H1 (cell line): ENCODE measurements at regions not wholly inside any gene's neighbourhood (a gene's known extent, or its start where the extent isn't known, plus 50 kb on each side); places are given as distances from the start of the nearest gene placed in this dataset.

Experiments
- CTCF ChIA-PET: fragments of 300-600 bp; sonication (Branson Sonifier 250); formaldehyde crosslinking; loops from one replicate; lab custom pipeline; 2021; ENCODE audit not compliant: partially characterized antibody; lab: Charles Lee
- POLR2A ChIA-PET: fragments of 300-600 bp; sonication (Branson Sonifier 250); formaldehyde crosslinking; loops from one replicate; lab custom pipeline; 2021; ENCODE audit warnings: inconsistent platforms; ENCODE audit not compliant: partially characterized antibody; lab: Charles Lee
- DNase-seq, 2 experiments: peaks; one replicate each; pipeline versions ENCODE4 v3.0.0 to v3.0.0-alpha.2; 2010 to 2022; ENCODE audit warnings: low spot score in 2 of 2, low read depth in 1 of 2, mixed read lengths in 1 of 2
- FAIRE-seq: peaks from 2 replicates; lab custom pipeline; 2011; peaks lifted over from hg19 to GRCh38; lab: Jason Lieb, UNC
- H2AFZ ChIP-seq: 2 replicates; pipeline ENCODE4 v1.8.1; 2012; ENCODE audit warnings: low read length, inconsistent platforms
- H2AK5ac ChIP-seq: 2 replicates; pipeline ENCODE4 v1.6.1; 2013; ENCODE audit warnings: low read depth, low read length
- H2BK120ac ChIP-seq: replicated peaks from 2 replicates; pipeline ENCODE3; 2013; ENCODE audit warnings: low read depth, low read length, inconsistent platforms
- H2BK12ac ChIP-seq: 2 replicates; pipeline ENCODE4 v1.6.1; 2013; ENCODE audit warnings: low read depth, low read length
- H2BK15ac ChIP-seq: 2 replicates; pipeline ENCODE4 v1.6.1; 2013; ENCODE audit warnings: low read length
- H2BK20ac ChIP-seq: 2 replicates; pipeline ENCODE4 v1.6.1; 2013; ENCODE audit warnings: low read length
- H2BK5ac ChIP-seq: 2 replicates; pipeline ENCODE4 v1.6.1; 2013; ENCODE audit warnings: low read depth, low read length
- H3K14ac ChIP-seq: 2 replicates; pipeline ENCODE4 v1.6.1; 2013; ENCODE audit warnings: inconsistent platforms; ENCODE audit not compliant: insufficient read length
- H3K18ac ChIP-seq: 2 replicates; pipeline ENCODE4 v1.6.1; 2013; ENCODE audit warnings: low read length; ENCODE audit errors: extremely low read depth
- H3K23ac ChIP-seq: 2 replicates; pipeline ENCODE4 v1.6.1; 2013; ENCODE audit warnings: inconsistent platforms; ENCODE audit not compliant: insufficient read length
- H3K23me2 ChIP-seq: 2 replicates; pipeline ENCODE4 v1.6.1; 2013; ENCODE audit warnings: low read depth, low read length
- H3K27ac ChIP-seq: 2 replicates; pipeline ENCODE4 v1.6.1; 2011; ENCODE audit warnings: low read depth, low read length, inconsistent platforms
- H3K27me3 ChIP-seq, 4 experiments: replicated peaks in 1 of 4; 1 replicate in 1 of 4; 2 replicates in 3 of 4; pipeline versions ENCODE4 v1.6.1 to v1.8.1; 2011 to 2013; ENCODE audit warnings: low read length in 3 of 4, mild to moderate bottlenecking in 3 of 4, inconsistent platforms in 2 of 4, mixed read lengths in 2 of 4, moderate library complexity in 1 of 4; ENCODE audit not compliant: control insufficient read depth in 3 of 4, insufficient read depth in 3 of 4; ENCODE audit errors: extremely low read depth in 1 of 4
- H3K36me3 ChIP-seq, 4 experiments: 2 replicates each; pipeline versions ENCODE4 v1.6.1 to v1.8.1; 2011 to 2013; ENCODE audit warnings: mild to moderate bottlenecking in 4 of 4, low read length in 3 of 4, moderate library complexity in 2 of 4, control low read depth in 1 of 4, inconsistent platforms in 1 of 4; ENCODE audit not compliant: insufficient read depth in 4 of 4, control insufficient read depth in 2 of 4
- H3K4ac ChIP-seq: replicated peaks from 2 replicates; pipeline ENCODE3; 2013; ENCODE audit warnings: low read length, low read depth, mixed read lengths, inconsistent platforms; ENCODE audit not compliant: insufficient read length
- H3K4me1 ChIP-seq, 4 experiments: replicated peaks in 1 of 4; 1 replicate in 1 of 4; 2 replicates in 3 of 4; pipeline versions ENCODE4 v1.6.1 to v1.8.1; 2011 to 2013; ENCODE audit warnings: low read length in 3 of 4, inconsistent platforms in 2 of 4, mixed read lengths in 1 of 4; ENCODE audit not compliant: insufficient read depth in 4 of 4, control insufficient read depth in 3 of 4
- H3K4me2 ChIP-seq, 2 experiments: 2 replicates each; pipeline versions ENCODE4 v1.6.1 to v1.8.1; 2011 to 2013; ENCODE audit warnings: low read depth in 2 of 2, low read length in 2 of 2, control low read depth in 1 of 2, inconsistent platforms in 1 of 2, mild to moderate bottlenecking in 1 of 2; ENCODE audit not compliant: insufficient read depth in 1 of 2
- H3K4me3 ChIP-seq, 4 experiments: fragments of 200-600, 300-600 bp in 1 of 4; sonication (generic), shearing (Covaris generic), sonication (Bioruptor Twin) in 1 of 4; 2 replicates each; pipeline versions ENCODE4 v1.5.1 to v1.8.1; 2011 to 2016; ENCODE audit warnings: low read length in 4 of 4, low read depth in 3 of 4, control low read depth in 2 of 4, inconsistent platforms in 2 of 4, mild to moderate bottlenecking in 2 of 4, mixed read lengths in 1 of 4, moderate library complexity in 1 of 4; ENCODE audit not compliant: insufficient read depth in 2 of 4; ENCODE audit errors: extremely low read depth in 1 of 4
- H3K56ac ChIP-seq: replicated peaks from 2 replicates; pipeline ENCODE3; 2013; ENCODE audit warnings: low read depth, mild to moderate bottlenecking, mixed read lengths, low read length, inconsistent platforms; ENCODE audit not compliant: insufficient read length
- H3K79me1 ChIP-seq: 2 replicates; pipeline ENCODE4 v1.6.1; 2013; ENCODE audit warnings: low read depth, low read length, control low read depth
- H3K79me2 ChIP-seq, 2 experiments: 2 replicates each; pipeline versions ENCODE4 v1.6.1 to v1.8.1; 2012 to 2013; ENCODE audit warnings: low read length in 2 of 2, mild to moderate bottlenecking in 2 of 2, inconsistent platforms in 1 of 2; ENCODE audit not compliant: insufficient read depth in 2 of 2, control insufficient read depth in 1 of 2
- H3K9ac ChIP-seq, 4 experiments: replicated peaks in 1 of 4; 1 replicate in 1 of 4; 2 replicates in 3 of 4; pipeline versions ENCODE4 v1.6.1 to v1.8.1; 2011 to 2013; ENCODE audit warnings: low read depth in 3 of 4, low read length in 3 of 4, control low read depth in 2 of 4, mild to moderate bottlenecking in 2 of 4, moderate library complexity in 2 of 4, inconsistent platforms in 1 of 4; ENCODE audit errors: extremely low read depth in 1 of 4
- H3K9me3 ChIP-seq, 2 experiments: 2 replicates each; pipeline versions ENCODE4 v1.6.1 to v1.8.1; 2012 to 2013; ENCODE audit warnings: mild to moderate bottlenecking in 2 of 2, moderate library complexity in 2 of 2, control low read depth in 1 of 2, inconsistent platforms in 1 of 2, low read depth in 1 of 2, low read length in 1 of 2, mixed read lengths in 1 of 2; ENCODE audit not compliant: insufficient read depth in 2 of 2
- H4K20me1 ChIP-seq, 2 experiments: replicated peaks in 1 of 2; 2 replicates each; pipeline versions ENCODE3 to v1.8.1; 2011 to 2013; ENCODE audit warnings: inconsistent platforms in 2 of 2, low read length in 2 of 2, mild to moderate bottlenecking in 1 of 2; ENCODE audit not compliant: insufficient read depth in 2 of 2, control insufficient read depth in 1 of 2
- H4K5ac ChIP-seq: 2 replicates; pipeline ENCODE4 v1.6.1; 2013; ENCODE audit warnings: low read length, low read depth, mixed read lengths, inconsistent platforms; ENCODE audit not compliant: insufficient read length
- H4K8ac ChIP-seq: 2 replicates; pipeline ENCODE4 v1.8.0; 2013; ENCODE audit warnings: mild to moderate bottlenecking, moderate library complexity, low read length, inconsistent platforms; ENCODE audit not compliant: insufficient read depth; ENCODE audit errors: extremely low read depth
- H4K91ac ChIP-seq: replicated peaks from 2 replicates; pipeline ENCODE3; 2013; ENCODE audit warnings: low read length, mixed read lengths, inconsistent platforms; ENCODE audit not compliant: insufficient read length
- EP300 ChIP-seq, 2 experiments: IDR thresholded peaks; 1 replicate in 1 of 2; 2 replicates in 1 of 2; pipeline ENCODE4 v1.6.1; 2011 to 2012; ENCODE audit warnings: low read depth in 2 of 2, low read length in 2 of 2, mild to moderate bottlenecking in 2 of 2, borderline replicate concordance in 1 of 2, inconsistent platforms in 1 of 2, moderate library complexity in 1 of 2
- YY1 ChIP-seq: IDR thresholded peaks from 2 replicates; pipeline ENCODE4 v1.6.1; 2011; ENCODE audit warnings: low read depth, mild to moderate bottlenecking, low read length
- WGBS, 2 experiments: shearing (Covaris generic) in 1 of 2; methylation state at CpG; one replicate each; pipeline versions ENCODE4 v1.1.6 to v1.1.7; 2013 to 2015; ENCODE audit warnings: low lambda C conversion rate in 2 of 2, mixed read lengths in 2 of 2, inconsistent platforms in 1 of 2, low coverage in 1 of 2, missing lambda C conversion rate in 1 of 2; ENCODE audit not compliant: insufficient replicate concordance in 2 of 2, insufficient coverage in 1 of 2, insufficient read length in 1 of 2; ENCODE audit errors: extremely low coverage in 1 of 2, missing lambda C conversion rate in 1 of 2; 5-methylcytosine and 5-hydroxymethylcytosine counted together

- Histone ChIP-seq H4K20me1 (no peaks in the 10 kb centered on the region), H2AFZ (no peak overlapping the region), H2BK12ac (no peak overlapping the region), H3K23me2 (no peaks in the 10 kb centered on the region), H2BK15ac (no peak overlapping the region), H3K27ac (no peak overlapping the region), H3K4ac (no peak overlapping the region), H2BK20ac (no peak overlapping the region), H3K79me1 (no peaks in the 10 kb centered on the region), H3K14ac (no peak overlapping the region), H3K4me1 (peaks cover 0 to under 1% (median under 1%) of the 10 kb centered on the region in 4 experiments; a peak in 3 of 7 replicates), H3K23ac (no peak overlapping the region), H4K91ac (no peak overlapping the region), H3K9ac (no peak overlapping the region; a peak in 1 of 7 replicates), H3K79me2 (no peaks in the 10 kb centered on the region), H3K27me3 (no peaks in the 10 kb centered on the region; a peak in 1 of 7 replicates), H2BK120ac (no peak overlapping the region), H4K8ac (no peak overlapping the region), H3K36me3 (no peaks in the 10 kb centered on the region), H2AK5ac (no peak overlapping the region), H3K4me2 (no peak overlapping the region), H2BK5ac (no peak overlapping the region), H3K9me3 (no peaks in the 10 kb centered on the region), H3K18ac (no peak overlapping the region), H3K4me3 (no peak overlapping the region), H4K5ac (no peak overlapping the region), H3K56ac (no peak overlapping the region)
- no peak for DNase-seq
- FAIRE-seq, result no peak
- 91% methylated on average over 4 of the region's 4 CpGs; no CpG with 5 or more reads in 1 of the 2 experiments for WGBS, 2 experiments
- TF ChIP-seq YY1 (no peak), EP300 (IDR thresholded peaks at IDR 0.05; ENCODE audit: borderline replicate concordance in 1 of 2, low read depth in 2 of 2, low read length in 2 of 2) (no peak)
- ChIA-PET CTCF (interaction anchor here (1.0 to 1.3 kb wide), 4 partner anchors 106 to 491 kb away, joined by 3 read pairs; no protein-coding TSS in a partner anchor), POLR2A (no interaction called here)
Measured at GRCh38 chr5:158278216-158278925, 419.4 kb upstream of the CLINT1 start.
